Suprapubic skin (tissue), 3 donors: ENCODE measurements at regions not wholly inside any gene's neighbourhood (a gene's known extent, or its start where the extent isn't known, plus 50 kb on each side); places are given as distances from the start of the nearest gene placed in this dataset.

Experiments
- POLR2A ChIP-seq, 2 donors: fragments of 450-650 bp; IDR thresholded peaks; one replicate each; pipeline ENCODE4 v1.6.1; 2017; ENCODE audit warnings: antibody characterized with exemption in 2 of 2, mild to moderate bottlenecking in 2 of 2, moderate library complexity in 2 of 2
- TF ChIP-seq, protein P1 (sequence below), 2 donors: fragments of 200-600 bp in 1 of 2; fragments of 450-650 bp in 1 of 2; sonication (generic) in 1 of 2; IDR thresholded peaks; one replicate each; pipeline ENCODE4 v1.5.1; 2016 to 2019; ENCODE audit warnings: antibody characterized with exemption in 2 of 2, mild to moderate bottlenecking in 1 of 2, moderate library complexity in 1 of 2

DNA sequence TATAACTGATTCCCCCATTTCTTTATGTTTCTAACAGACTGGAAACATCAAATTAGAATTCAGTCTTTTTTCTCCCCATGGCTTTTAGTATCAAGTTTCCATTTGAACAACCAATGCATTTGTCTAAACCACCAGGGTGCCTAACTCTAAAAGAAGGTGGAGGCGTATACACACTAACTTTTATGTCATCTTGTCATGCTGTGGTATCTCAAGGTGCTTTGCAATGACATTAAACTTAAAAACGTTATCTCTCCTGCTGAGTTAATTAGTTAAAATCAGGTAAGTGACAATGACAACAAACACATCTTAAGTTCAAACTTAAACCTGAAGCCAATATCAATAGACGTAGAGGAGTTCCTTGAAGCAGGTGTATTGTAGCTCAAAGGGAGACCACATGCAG is 1001.7 kb downstream of the PCDH17 start:
- TF ChIP-seq POLR2A (IDR thresholded peaks at IDR 0.05), result no peak
- TF ChIP-seq, protein P1, sequence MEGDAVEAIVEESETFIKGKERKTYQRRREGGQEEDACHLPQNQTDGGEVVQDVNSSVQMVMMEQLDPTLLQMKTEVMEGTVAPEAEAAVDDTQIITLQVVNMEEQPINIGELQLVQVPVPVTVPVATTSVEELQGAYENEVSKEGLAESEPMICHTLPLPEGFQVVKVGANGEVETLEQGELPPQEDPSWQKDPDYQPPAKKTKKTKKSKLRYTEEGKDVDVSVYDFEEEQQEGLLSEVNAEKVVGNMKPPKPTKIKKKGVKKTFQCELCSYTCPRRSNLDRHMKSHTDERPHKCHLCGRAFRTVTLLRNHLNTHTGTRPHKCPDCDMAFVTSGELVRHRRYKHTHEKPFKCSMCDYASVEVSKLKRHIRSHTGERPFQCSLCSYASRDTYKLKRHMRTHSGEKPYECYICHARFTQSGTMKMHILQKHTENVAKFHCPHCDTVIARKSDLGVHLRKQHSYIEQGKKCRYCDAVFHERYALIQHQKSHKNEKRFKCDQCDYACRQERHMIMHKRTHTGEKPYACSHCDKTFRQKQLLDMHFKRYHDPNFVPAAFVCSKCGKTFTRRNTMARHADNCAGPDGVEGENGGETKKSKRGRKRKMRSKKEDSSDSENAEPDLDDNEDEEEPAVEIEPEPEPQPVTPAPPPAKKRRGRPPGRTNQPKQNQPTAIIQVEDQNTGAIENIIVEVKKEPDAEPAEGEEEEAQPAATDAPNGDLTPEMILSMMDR (IDR thresholded peaks at IDR 0.05), result no peak
